Large intestine (tissue), 3 donors: ENCODE measurements at regions not wholly inside any gene's neighbourhood (a gene's known extent, or its start where the extent isn't known, plus 50 kb on each side); places are given as distances from the start of the nearest gene placed in this dataset.

Source experiments
- DNase-seq, 2 donors: peaks; one replicate each; pipeline versions ENCODE4 v3.0.0 to v3.0.0-alpha.2; 2013
- H3K27ac ChIP-seq: one replicate; pipeline ENCODE4 v1.5.1; 2013; ENCODE audit warnings: low read length
- H3K27me3 ChIP-seq: 2 replicates; pipeline ENCODE4 v1.6.1; 2013; ENCODE audit warnings: low read length; ENCODE audit not compliant: control insufficient read depth, insufficient read depth
- H3K36me3 ChIP-seq: 2 replicates; pipeline ENCODE4 v1.6.1; 2013; ENCODE audit warnings: low read length; ENCODE audit not compliant: control insufficient read depth, insufficient read depth
- H3K4me1 ChIP-seq: one replicate; pipeline ENCODE4 v1.6.1; 2013; ENCODE audit warnings: low read length; ENCODE audit not compliant: control insufficient read depth, insufficient read depth
- H3K4me3 ChIP-seq: one replicate; pipeline ENCODE4 v1.5.1; 2013; ENCODE audit warnings: low read length
- H3K9me3 ChIP-seq: one replicate; pipeline ENCODE4 v1.6.1; 2013; ENCODE audit warnings: mild to moderate bottlenecking, low read depth, low read length, moderate library complexity; ENCODE audit not compliant: control insufficient read depth
- WGBS: methylation state at CpG from one replicate; pipeline ENCODE4 v1.1.5; 2013; ENCODE audit warnings: low lambda C conversion rate; ENCODE audit not compliant: insufficient coverage; 5-methylcytosine and 5-hydroxymethylcytosine counted together

DNA sequence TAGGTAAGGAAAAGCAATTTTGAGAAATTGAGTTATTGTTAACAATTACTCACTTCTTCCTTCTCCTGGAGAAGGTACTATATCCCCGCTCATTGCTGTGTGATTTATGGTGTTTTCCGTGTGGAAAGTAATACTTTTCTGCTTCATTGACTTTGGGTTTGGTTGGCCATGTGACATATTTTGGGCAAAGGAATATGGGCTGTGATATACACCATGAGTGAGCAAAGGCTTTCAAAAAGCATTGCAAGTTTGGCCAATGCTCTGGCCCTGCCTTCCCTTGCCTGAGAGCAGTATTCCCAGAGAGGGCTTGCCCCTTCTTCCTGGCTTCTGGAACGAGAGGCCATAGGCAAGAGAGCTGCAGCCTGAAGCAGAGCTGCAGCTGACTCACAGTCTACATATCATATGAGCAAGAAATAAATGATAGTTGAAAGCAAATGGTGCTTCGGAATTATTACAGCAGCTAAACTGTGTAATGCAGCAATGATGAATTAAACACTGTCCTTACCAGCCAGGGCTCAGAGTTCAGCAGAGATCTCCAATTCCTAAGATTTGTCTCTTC is 216.8 kb upstream of the CD96 start:
- WGBS = no CpG with 5 or more reads among the region's 4 CpGs
- DNase-seq = no peak
- no peak overlapping the region for H3K4me3 ChIP-seq
- H3K27me3 ChIP-seq = no peaks in the 10 kb centered on the region
- no peak overlapping the region for H3K27ac ChIP-seq
- H3K36me3 ChIP-seq = no peaks in the 10 kb centered on the region
- no peaks in the 10 kb centered on the region for H3K9me3 ChIP-seq
- no peaks in the 10 kb centered on the region for H3K4me1 ChIP-seq

GRCh38 chr3:111326144-111326995 is 215.6 kb upstream of the CD96 start:
- H3K9me3 ChIP-seq = no peaks in the 10 kb centered on the region
- H3K27me3 ChIP-seq = no peaks in the 10 kb centered on the region
- no peaks in the 10 kb centered on the region for H3K4me1 ChIP-seq
- H3K36me3 ChIP-seq = no peaks in the 10 kb centered on the region
- no peak overlapping the region for H3K27ac ChIP-seq
- H3K4me3 ChIP-seq = no peak overlapping the region
- WGBS = 85% methylated on average over 2 of the region's 4 CpGs
- no peak for DNase-seq

DNA sequence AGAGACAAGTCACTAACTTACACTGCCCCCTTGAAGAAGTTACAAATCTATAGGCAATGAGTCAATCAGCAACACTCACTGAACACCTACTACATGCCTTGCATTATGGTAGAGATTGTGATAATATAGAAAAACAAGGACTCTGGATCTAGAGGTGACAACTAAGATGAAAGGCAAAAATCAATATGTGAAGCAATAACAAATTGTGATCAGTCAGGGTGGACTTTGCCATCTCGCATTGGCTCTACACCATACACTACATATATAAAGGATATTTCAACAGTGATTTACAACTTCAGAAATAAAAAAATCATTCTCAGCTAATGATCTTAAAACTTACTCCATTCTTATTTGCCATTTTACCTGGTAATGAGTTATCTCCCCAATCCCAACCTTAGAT is 210.7 kb upstream of the CD96 start:
- Histone ChIP-seq H3K9me3 (no peaks in the 10 kb centered on the region), H3K4me3 (no peak overlapping the region), H3K27ac (no peak overlapping the region), H3K27me3 (no peaks in the 10 kb centered on the region), H3K36me3 (no peaks in the 10 kb centered on the region), H3K4me1 (no peaks in the 10 kb centered on the region)
- WGBS = no CpG with 5 or more reads among the region's 1 CpG
- DNase-seq = no peak

DNA sequence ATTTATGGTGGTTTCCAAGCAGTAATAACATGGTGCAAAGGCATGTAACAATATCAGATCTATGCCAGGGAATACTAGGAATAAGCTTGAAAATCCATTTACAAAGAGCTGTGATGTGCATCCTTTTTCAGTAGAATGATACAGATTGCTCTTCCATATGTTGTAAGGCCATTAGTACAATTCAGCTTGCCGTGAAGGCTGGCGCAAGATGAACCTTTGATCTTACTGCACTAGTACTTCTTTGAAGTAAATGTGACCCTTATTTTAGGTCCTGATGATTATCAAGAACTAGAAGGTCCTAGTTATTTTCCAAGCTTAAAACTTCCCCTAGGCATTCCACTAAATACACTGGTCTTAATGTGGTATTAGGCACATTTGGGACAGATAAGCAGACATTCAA is 210.1 kb upstream of the CD96 start:
- Histone ChIP-seq H3K27me3 (no peaks in the 10 kb centered on the region), H3K9me3 (no peaks in the 10 kb centered on the region), H3K27ac (no peak overlapping the region), H3K36me3 (no peaks in the 10 kb centered on the region), H3K4me3 (no peak overlapping the region), H3K4me1 (no peaks in the 10 kb centered on the region)
- no CpG with 5 or more reads among the region's 2 CpGs for WGBS
- DNase-seq = peak in 1 of 2 donors; percentile 11

GRCh38 chr3:111332488-111333080 is 209.4 kb upstream of the CD96 start:
- Histone ChIP-seq H3K4me3 (no peak overlapping the region), H3K36me3 (no peaks in the 10 kb centered on the region), H3K4me1 (no peaks in the 10 kb centered on the region), H3K27me3 (no peaks in the 10 kb centered on the region), H3K9me3 (no peaks in the 10 kb centered on the region), H3K27ac (no peak overlapping the region)
- WGBS = no CpG with 5 or more reads among the region's 3 CpGs
- no peak for DNase-seq

- WGBS = 87% methylated on average over 2 of the region's 3 CpGs
- Histone ChIP-seq H3K36me3 (no peaks in the 10 kb centered on the region), H3K27ac (no peak overlapping the region), H3K4me3 (no peak overlapping the region), H3K9me3 (no peaks in the 10 kb centered on the region), H3K4me1 (no peaks in the 10 kb centered on the region), H3K27me3 (no peaks in the 10 kb centered on the region)
- no peak for DNase-seq
These were observed 208.4 kb upstream of the CD96 start for GRCh38 chr3:111333642-111334041.

DNA sequence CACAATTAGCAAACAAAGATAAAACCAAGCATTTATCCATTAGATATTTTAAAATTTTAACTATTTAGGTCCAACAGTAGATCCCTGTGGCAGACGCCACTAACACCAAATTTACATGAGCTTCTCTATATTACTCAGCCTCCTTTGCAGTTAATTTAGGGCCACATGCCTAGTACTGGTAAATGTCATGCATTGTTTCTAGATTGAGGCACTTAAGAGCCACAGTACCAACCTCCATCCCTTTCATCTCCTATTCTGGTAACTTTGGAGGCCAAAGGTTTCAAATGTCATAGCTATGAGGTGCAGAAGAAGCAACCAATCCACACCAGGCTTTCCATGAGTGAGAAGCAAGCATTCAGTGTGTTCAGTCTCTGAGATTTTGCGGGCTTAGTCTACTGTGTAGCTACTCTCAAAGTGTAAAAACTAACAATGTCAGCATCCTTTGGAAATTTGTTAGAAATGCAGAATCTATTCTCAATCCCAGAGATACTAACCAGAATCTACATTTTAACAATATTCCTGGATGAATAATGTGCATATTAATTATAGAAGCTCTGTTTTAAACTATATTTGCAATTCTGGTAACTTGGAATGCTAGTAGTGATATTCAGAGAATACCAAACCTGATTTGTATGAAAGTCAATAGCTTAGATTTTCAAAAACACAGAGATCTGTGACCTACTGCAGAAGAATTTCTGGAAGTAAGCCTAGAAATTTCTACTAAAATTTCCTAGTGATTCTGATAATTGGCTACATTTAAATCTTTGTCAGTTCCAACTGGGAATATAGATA is 206.3 kb upstream of the CD96 start:
- Histone ChIP-seq H3K27me3 (no peaks in the 10 kb centered on the region), H3K36me3 (no peaks in the 10 kb centered on the region), H3K27ac (no peak overlapping the region), H3K9me3 (no peaks in the 10 kb centered on the region), H3K4me3 (no peak overlapping the region), H3K4me1 (no peaks in the 10 kb centered on the region)
- WGBS = no CpG with 5 or more reads among the region's 2 CpGs
- no peak for DNase-seq

DNA sequence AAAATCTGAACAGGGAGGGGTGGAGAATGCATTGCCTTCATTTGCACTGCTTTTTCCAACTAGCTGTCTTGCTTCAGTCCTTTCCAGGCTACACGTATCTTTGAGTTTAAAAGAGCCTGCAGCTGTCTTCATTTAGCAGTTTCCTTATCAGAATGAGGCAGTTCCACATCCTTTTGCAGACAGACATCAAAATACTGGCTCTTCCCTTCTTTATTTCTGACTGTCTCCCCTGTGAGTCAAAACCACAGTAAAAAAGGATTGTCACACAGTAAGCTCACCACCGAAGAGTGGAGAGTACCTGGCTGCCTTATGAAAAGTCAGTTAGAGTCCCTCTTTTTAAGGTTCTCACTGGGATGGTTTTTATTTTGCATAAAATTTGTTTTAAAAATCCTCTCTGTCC is 205.5 kb upstream of the CD96 start:
- Histone ChIP-seq H3K9me3 (no peaks in the 10 kb centered on the region), H3K4me1 (no peaks in the 10 kb centered on the region), H3K36me3 (no peaks in the 10 kb centered on the region), H3K4me3 (no peak overlapping the region), H3K27ac (no peak overlapping the region), H3K27me3 (no peaks in the 10 kb centered on the region)
- no CpG with 5 or more reads among the region's 2 CpGs for WGBS
- no peak for DNase-seq

DNA sequence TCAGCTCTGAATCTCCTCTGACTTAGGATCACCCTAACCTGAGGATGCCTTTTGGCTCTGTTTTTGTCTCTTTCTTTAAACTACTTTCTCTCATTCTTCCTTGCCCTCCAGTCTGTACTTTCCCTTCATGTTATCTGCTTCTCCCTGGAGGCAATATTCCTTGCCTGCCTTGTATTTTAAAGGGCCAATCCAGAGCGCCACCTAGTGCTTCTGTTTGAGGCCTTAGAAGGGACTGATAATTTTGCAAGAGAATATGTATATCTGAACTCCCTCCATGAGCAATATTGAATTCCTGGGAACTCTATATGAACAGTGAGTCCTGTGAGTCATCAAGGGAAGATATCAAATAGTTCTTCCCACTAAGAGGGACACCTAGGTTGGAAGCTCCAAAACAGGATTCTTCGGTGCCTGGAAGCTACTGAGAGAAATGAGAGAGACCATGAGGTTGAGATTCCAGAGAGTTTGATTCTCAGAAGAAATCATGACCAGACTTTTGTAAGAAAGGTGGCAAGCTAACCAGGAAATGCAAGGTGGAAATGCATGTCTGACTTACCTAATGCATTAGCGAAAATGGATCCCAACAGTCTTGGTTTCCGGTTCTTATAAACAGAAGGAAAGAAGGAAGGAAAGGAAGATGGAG is 203.8 kb upstream of the CD96 start:
- H3K4me3 ChIP-seq = no peak overlapping the region
- no peaks in the 10 kb centered on the region for H3K36me3 ChIP-seq
- DNase-seq = peak; percentile 66 to 69
- no peak overlapping the region for H3K27ac ChIP-seq
- H3K4me1 ChIP-seq = no peaks in the 10 kb centered on the region
- WGBS = 100% methylated on average over 2 of the region's 4 CpGs
- no peaks in the 10 kb centered on the region for H3K9me3 ChIP-seq
- no peaks in the 10 kb centered on the region for H3K27me3 ChIP-seq

DNA sequence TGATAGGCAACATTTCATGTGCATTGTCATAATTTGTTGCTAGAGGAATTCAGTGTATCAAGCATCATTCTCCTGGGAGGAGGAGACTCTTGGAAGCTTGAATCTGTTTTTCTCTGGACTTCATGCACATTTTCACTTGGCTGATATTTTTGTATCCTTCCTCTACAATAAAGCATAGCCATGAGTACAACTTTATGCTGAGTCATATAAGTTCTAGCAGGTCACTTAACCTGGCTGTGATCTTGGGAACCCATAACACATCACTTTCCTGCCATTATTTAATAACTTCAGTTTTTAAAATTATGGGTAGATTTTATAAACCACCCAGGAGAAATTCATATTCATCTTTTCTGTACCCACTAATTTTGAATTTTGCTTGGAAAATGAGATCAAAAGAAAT is 203.0 kb upstream of the CD96 start:
- Histone ChIP-seq H3K27ac (no peak overlapping the region), H3K9me3 (no peaks in the 10 kb centered on the region), H3K27me3 (no peaks in the 10 kb centered on the region), H3K4me1 (no peaks in the 10 kb centered on the region), H3K36me3 (no peaks in the 10 kb centered on the region), H3K4me3 (no peak overlapping the region)
- DNase-seq = no peak
